T-helper 2 cell treated with Interferon-gamma antibody and Interleukin-4, amounts not matched to agents 100 ng/mL and 5 ng/mL, for 36 hours (primary cell): ENCODE measurements at regions not wholly inside any gene's neighbourhood (a gene's known extent, or its start where the extent isn't known, plus 50 kb on each side); places are given as distances from the start of the nearest gene placed in this dataset.
"Not testable (repeated sequence)": the region's sequence is repeated elsewhere in the genome, so short reads cannot be mapped to it uniquely, and the experiment has no call there.

Source experiments
- intact Hi-C: fragments of 100-400 bp; cut with micrococcal nuclease; formaldehyde crosslinking; loops from one replicate; pipeline ENCODE4 v1.15.1; 2023

DNA sequence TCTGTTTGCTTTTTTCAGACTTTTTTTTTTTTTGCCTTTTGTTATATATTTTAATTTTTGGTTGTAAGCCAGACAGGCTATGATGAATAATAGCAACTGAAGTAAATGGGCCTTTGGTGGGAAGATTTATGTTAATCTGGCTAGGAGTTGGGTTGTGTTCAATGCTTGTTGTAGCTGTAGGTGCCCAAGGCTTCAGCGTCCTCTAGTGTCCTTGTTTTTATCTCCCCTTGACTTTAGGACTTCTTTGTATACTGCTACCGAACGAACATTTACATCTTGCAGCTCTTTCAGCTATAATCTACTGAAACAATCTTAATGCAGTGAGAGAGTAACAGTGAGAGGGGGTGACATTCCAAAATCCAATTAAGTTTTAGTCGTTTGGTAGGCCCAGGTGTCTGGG lies 848.4 kb upstream of the FBXO33 start:
- intact Hi-C loops, result no loop called here

DNA sequence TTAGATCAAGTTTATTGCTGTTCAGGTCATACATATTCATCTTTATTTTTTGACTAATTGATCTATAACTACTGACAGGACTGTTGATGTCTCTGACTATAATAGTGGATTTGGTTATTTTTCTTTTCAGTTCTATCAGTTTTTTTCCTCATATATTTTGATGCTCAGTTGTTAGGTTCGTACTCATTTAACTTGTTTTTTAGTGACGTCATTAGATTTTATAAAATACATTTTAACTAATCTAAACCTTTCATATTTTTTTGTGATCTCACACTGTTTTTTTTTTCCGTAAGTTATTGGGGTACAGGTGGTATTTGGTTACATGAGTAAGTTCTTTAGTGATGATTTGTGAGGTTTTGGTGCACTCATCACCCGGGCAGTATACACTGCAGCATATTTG lies 841.2 kb upstream of the FBXO33 start:
- intact Hi-C loops, result no loop called here

DNA sequence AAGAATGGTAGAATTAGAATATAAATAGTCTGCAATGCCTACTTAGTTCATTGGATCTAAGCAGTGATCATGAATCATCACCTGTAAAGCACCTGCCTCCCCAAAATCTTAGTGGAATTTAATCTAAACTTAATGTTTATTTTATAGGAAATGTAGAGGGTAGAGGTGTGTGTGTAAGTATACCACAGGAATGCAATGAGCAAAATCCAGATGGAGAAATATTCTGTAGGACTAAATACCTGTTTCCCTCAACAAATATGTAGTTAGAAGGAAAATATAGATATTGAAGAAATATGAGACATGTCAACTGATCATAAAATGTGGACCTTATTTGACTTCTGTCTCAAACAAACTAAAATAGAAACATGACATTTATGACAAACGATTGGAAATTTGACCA lies 839.2 kb upstream of the FBXO33 start:
- intact Hi-C loops, result no loop called here

DNA sequence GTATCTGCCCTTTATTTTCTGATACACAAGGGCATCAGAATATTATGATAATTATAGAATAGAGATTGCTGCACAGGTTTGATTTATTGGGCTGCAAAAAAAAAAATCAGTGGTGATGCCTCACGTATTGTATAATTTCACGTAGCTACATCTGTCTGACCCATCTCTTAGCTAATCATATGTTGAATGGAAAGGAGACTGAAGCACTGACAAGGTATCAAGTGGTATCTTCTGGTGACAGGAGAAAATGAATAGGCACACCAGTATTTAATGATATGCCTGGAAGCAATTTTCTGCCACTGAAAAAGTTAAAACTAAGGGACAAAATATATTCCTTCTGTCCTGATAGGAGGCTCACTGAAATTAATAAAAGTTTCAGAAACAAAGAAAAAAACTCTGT lies 837.2 kb upstream of the FBXO33 start:
- intact Hi-C loops, result no loop called here

DNA sequence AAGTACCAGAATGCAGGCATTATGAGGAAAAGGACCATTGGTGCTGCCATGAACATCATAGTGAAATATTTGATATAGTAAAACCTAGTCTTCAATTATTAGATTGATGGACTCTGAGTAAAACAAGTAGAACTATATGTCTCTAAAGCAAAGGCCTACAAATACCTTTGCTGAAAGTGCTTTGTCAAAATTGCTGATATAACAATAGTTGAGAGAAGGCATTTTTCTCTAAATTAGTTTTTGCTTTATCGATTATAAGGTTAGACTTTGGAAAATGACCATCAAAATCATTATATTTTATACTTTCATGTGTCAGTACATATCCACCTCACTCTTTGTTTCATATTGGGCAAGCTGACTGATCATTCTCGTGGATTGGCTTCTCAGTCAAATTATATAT lies 836.0 kb upstream of the FBXO33 start:
- intact Hi-C loops, result no loop called here

DNA sequence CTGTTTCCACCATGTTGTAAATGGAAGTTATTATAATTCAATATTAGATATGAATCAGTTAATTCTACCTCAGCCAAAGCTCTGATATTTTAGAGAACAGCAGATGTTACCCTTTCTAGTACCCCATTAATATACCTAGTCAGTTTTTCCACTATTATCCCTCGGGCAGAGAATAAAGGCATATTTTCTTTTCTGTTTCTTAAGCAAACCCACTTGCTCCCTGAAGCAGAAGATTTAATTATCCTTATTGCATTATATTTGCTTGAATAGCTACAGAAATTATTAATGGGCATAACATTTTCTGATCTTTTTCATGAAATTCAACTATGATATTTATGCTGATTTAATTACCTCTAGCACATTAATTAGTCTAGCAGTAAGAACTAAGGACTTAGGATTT lies 832.9 kb upstream of the FBXO33 start:
- intact Hi-C loops, result no loop called here

DNA sequence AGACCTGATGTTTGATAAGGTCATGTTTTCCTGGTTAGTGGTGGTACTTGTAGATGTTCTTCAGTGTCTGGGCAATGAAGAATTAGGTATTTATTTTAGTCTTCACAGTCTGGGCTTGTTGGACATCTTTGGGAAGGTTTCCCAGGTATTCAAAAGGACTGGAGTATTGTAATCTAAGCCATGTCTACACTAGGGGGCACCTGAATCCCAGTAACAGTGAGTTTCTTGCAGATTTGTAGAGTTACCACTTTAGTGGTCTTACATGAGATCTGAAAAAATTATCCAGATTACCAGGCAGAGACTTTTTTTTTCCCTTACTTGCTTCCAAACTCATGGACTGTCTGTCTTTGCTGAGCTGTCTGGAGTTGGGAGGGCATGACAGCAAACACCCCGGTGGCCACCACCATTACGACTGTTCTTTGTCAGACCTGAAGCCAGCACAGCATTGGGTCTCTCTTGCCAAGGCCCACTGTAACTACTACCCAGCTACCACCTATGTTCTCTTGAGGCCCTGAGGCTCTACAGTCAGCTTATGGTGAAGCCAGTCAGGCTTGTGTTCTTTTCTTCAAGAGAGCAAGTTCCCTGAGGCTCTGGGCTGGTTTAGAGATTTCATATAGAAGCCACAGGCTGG lies 820.7 kb upstream of the FBXO33 start:
- intact Hi-C loops, result no loop called here

DNA sequence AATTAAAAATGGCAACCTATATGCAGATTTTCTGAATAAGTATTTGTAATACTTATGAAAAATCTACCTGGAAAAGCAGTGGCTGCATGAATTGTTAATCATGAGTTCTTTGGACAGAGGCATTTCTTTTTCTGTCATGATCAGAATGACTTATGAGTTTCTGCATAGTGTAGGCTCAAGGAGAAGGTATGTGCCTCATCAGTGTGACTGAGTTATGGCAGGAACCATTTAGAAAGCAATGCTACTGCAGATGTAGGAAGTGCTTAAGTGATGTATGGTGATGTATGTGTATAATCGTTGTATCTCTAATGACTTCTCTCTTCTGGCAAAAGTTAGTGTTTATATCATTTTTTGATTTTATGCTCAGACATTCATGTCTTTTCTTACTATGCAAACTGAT lies 816.4 kb upstream of the FBXO33 start:
- intact Hi-C loops, result no loop called here

DNA sequence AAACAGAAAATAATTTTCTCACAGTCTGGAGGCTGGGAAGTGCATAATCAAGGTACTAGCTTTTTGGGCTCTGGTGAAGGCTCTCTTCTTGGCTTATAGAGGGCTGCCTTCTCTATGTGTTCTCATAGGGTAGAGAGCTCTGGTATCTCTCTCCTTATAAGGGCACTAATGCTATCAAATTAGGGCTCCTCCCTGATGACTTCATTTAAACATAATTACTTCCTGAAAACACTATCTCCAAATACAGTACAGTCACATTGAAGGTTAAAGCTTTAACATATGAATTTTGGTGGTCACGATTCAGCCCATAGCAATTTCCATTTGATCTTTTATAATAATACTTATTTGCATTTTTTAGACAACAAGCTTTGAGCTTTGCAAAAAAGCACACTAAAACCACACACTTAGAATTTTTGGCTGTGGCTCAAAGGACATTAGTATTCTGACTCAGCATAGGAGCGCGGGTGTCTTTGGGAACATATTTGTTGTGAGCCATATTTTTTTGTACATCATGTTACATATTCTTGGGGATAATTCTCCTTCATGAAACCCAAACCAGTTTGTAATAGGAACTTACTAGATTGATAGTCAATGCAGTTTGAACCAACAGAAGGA lies 808.1 kb upstream of the FBXO33 start:
- intact Hi-C loops, result no loop called here

DNA sequence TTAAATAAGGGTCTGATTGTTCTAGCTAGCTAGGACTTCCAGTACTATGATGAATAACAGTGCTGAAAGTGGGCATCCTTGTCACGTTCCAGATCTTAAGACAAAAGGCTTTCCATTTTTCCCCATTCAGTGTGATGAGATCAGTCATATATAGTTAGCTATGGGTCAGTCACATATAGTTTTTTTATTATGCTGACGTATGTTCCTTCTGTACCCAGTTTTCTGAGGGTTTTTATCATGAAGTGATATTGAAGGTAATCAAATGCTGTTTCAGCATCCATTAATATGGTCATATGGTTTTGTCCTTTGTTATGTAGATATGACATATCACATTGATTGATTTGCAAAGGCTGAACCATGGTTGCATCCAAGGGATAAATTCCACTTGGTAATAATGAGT lies 800.1 kb upstream of the FBXO33 start:
- intact Hi-C loops, result no loop called here

DNA sequence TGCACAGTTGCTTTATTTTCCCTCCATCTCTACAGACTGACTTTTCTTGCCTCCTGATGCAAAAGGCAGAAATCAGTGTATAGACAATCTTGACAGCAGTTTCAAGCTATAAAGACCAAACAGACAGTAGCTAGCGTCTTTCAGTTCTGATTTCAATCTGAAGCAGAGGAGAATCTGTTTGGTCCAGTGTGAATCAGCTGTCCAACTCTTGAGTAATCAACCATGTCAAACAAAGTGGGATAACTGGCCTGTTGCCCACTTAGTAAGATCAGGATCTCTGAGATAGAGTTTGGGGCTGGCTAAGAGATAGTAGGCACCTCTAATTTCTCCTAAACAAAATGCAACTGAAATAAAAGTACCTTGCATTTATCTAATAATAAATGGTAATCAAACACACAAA lies 797.4 kb upstream of the FBXO33 start:
- intact Hi-C loops, result no loop called here

DNA sequence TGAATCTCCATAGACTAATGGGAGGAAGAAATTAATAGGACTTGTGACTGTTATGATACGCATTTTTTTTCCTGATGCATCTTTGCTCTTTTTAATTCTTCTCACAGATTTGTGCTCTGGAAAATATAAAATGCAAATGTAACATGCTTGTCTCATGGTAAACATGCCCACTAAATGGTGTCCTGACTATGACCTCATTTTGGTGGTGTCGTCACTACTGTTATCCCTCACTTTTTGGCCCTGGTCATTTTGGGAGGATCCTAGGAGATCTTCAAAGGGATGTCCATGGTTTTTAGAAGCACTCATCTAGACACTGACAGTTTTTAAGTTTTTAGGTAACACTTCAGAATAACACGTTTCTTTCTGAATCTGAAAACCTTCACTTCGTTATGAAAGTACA lies 790.8 kb upstream of the FBXO33 start:
- intact Hi-C loops, result no loop called here

DNA sequence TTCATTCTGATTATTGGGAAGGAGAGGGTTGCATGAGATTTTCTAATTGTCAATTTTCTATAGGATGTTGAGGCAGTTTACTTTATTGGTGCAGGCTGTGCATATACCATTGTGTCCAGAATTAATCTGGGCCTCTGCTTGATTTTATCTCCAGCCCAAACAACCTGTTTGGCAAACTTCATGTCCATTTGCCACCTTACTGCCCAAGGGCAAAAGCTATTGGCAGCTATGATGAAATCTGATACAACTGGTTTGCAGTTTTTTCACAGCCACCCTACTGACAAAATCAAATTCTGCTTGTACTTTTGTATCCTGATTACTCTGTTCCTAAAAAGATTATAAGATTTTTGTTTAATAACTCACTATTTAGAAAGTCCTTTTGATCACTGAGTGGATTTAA lies 789.2 kb upstream of the FBXO33 start:
- intact Hi-C loops, result no loop called here

DNA sequence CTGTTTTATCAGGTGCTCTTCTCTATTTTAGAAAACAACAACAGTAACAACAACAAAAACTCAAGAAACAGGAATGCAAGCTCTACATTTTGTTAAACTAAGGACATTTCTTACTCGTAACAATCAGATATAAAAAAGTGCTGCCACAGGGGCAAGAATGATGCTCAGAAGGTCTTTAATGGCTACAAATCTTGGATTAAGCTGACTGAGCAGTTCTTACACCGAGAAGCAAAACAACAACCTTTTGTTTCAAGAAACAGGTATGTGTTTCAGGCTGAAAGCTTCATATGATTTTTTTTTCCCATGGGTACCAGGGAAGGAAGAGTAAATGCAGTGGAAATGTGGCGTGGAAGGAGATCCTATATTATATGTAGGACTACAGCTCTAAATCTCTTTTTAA lies 786.8 kb upstream of the FBXO33 start:
- intact Hi-C loops, result no loop called here

DNA sequence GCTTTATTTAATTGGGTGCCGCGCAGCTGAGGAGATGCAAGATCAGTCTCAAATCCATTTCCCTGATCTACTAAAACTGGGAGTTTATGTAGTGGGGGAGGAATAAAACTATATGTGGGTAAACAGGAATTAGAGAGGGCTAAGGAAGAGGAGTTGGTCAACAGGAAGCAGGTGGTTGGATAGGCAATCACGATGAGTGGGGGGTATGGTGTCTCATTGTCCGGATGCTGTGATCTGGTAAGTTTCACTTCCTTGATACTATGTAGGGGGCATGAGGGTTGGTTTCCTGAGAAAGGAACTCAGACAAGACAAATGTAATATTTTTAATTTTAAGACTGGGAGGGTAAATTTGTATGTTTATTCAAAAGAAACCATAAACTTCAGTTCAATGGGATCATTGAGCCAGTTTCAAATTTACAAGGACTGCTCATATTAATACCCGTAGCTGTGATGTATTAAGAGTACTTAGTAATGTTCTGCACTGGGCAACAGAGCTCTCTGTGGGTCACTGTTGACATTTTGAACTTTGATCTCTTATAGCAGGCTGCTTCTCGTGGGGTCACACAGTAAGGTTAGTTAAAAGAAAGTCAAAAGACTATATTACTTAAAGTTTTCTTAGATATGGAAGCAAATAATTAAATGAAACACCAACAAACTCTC lies 786.2 kb upstream of the FBXO33 start:
- intact Hi-C loops, result no loop called here

DNA sequence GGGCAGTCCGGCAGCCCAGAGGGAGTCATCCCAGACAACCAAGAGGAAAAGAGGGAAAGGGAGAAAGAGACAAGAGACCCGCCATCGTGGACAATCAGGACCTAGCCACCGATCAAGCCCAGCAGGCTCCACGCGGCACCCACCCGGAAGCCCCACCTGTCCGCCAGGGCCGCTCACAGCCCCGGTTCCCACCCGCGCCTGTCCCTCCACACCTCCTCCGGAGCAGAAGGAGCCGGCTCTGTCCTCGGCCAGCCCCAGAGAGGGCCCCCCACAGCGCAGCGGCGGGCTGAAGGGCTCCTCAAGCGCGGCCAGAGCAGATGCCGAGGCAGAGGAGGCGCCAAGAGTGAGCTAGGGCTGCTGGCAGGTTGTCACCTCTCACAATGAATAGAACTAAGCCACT lies 784.7 kb upstream of the FBXO33 start:
- intact Hi-C loops, result no loop called here

DNA sequence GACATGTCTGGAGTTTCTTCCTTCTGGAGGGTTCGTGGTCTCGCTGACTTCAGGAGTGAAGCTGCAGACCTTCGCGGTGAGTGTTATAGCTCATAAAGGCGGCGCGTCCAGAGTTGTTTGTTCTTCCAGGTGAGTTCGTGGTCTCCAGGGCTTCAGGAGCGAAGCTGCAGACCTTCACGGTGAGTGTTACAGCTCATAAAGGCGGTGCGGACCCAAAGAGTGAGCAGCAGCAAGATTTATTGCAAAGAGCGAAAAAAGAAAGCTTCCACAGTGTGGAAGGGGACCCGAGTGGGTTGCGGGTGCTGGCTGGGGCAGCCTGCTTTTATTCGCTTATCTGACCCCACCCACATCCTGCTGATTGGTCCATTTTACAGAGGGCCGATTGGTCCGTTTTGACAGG lies 784.2 kb upstream of the FBXO33 start:
- intact Hi-C loops, result not testable (repeated sequence)

DNA sequence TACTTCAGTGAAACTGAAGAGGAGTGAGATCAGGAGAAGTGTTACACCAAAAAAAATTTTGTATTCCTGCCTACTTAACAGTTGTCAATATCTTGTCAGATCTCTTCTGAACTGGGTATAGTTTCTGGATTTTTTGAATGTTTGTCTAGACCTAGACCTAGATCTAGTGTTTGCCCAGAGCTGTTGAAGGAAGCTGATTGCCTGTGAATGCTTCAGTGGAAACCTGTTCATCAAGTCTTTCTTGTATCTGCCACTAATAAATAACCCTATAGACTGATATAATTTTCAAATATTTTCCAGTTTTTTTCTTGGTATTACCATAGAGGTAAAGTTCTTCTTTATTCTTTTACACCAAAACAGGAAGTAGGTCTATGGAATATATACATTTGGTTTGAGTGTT lies 781.5 kb upstream of the FBXO33 start:
- intact Hi-C loops, result no loop called here

DNA sequence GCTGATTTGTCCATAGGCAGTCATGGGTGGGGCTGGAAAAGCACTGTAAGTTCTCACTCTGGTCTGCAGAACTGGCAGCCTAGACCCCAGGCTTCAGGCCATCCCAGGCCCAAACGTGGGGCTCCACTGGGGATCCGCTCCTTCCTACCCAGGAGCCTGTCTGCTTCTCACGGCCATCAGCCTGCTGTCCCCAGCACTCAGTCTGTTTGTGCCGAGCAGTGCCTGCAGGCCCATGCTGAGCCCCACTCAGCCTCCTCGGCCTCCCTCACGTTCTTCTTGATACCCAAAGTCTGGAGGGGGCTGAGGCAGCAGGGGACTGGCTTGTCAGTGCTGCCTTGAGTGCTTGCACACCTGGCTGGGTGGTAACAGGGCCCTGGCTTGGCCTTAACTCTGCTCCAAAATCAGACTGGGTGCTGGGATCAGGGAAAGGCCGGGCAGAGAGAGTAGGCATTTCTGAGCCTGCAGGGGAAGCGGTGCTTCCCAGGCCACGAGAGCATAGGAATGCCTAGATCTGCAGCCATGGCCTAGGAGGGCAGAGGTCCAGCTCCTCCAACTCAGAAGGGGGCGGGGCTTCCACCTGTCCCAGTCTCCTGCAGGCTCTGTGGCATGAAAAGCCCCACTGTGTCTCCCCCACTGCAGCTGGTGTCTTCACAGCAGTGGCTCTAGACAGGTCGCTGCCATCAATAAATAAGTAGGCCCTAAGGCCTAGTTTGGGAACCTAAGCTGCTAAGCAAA lies 772.4 kb upstream of the FBXO33 start:
- intact Hi-C loops, result no loop called here

DNA sequence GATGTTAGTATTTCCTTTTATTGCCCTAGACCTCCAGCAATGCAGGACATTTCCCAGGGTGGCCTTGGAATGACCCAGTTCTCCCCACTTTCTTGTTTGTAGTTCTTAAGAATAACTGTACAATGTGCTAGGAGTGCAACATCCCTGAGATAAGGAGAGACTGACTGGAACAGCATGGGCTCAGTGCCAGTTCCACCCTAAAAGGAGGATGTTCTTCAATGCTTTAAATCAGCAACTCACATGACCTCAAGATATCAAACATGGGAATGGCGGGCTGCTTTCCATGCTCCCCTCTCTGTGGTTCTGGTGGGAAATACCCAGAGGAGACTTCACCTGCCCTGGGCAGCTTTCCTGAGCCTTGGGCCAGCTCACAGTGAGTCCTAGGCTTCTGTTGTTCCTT lies 766.9 kb upstream of the FBXO33 start:
- intact Hi-C loops, result no loop called here

DNA sequence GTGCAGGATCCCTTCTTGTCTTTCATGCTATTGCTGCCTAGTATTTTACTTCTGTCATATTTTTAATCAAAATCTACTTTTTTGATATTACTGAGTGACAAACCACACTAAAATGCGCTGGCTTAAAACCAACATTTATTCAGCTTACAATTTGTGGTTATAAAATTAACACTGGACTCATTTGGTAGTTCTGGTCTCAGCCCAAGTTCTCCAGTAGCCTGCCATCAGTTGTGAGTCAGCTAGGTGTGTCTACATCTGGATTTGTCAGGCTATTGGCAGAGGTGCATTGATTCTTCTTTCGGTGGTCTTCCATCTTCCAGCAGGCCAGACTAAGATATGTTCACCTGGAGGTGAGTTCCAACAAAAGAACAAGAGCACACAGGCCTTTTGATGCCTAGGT lies 765.1 kb upstream of the FBXO33 start:
- intact Hi-C loops, result no loop called here

DNA sequence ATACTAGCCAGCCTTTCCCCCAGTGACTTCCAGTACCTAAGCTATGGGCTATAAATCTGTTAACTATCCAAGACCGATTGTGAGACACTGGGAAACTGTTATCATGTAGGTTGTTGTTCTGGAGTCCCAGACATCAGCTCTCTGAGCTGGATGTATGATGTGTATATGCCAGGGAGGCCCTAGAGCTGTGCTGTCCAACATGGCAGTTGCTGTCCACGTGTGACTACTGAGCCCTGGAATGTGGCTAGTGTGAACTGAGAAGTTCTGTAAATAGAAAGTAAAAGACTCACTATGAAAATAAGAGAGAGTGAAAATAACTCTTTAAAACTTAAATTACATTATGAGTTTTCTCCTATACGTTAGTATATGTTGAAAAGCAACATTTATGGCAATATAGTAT lies 755.8 kb upstream of the FBXO33 start:
- intact Hi-C loops, result no loop called here

DNA sequence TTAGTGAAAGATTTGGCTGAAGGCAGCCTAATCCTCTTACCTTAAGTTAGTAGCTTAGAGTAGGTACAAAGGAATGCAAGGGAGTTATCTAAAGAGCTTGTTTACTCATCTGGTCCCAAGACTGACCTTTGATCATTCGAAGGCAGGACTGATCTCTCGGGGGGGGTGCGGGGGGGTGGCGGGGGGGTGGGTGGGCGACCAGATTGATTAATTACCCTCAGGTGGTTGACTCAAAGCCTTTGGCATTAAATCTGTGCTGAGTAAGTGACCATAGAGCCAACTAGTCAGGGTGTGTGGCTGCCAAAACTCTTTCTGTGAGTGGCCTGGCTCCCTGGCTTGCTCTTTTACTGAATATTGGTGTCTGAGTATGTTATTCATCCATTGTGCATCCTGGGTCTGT lies 731.9 kb upstream of the FBXO33 start:
- intact Hi-C loops, result no loop called here
